PC-3 (cell line): ENCODE measurements at regions not wholly inside any gene's neighbourhood (a gene's known extent, or its start where the extent isn't known, plus 50 kb on each side); places are given as distances from the start of the nearest gene placed in this dataset.

Source experiments
- CTCF ChIP-seq: fragments of 300-600 bp; sonication (generic); conservative IDR thresholded peaks from 2 replicates; pipeline ENCODE4 v1.5.1; 2017; ENCODE audit warnings: antibody characterized with exemption, low read depth, mild to moderate bottlenecking, low read length
- EZH2 ChIP-seq: fragments of 300-600 bp; sonication (generic); IDR thresholded peaks from one replicate; pipeline ENCODE4 v1.6.1; 2017; ENCODE audit warnings: antibody characterized with exemption, mild to moderate bottlenecking, low read length; ENCODE audit not compliant: unreplicated experiment

- TF ChIP-seq CTCF, result no peak
- TF ChIP-seq EZH2, result no peak
Observed at GRCh38 chr5:17024686-17025180, 88.6 kb upstream of the MYO10 start.
